ENCODE measurements at regions not wholly inside any gene's neighbourhood (a gene's known extent, or its start where the extent isn't known, plus 50 kb on each side); places are given as distances from the start of the nearest gene placed in this dataset.

GRCh38 chr14:83251402-83251801, 1717.7 kb upstream of the SEL1L start:
- Histone ChIP-seq H3K27ac (ENCODE audit: low read length) (no peak overlapping the region), H4K20me1 (ENCODE audit: insufficient read depth) (no peaks in the 10 kb centered on the region), H3K79me2 (replicated peaks; ENCODE audit: insufficient read depth, low read length) (no peaks in the 10 kb centered on the region), H3K9me2 (ENCODE audit: insufficient read depth, low read length) (no peaks in the 10 kb centered on the region), H3F3A (ENCODE audit: insufficient read depth, low read length, poor library complexity, severe bottlenecking) (no peaks in the 10 kb centered on the region), H3K27me3 (ENCODE audit: insufficient read depth, low read depth, low read length) (no peaks in the 10 kb centered on the region), H3K36me3 (ENCODE audit: insufficient read depth, low read length) (no peaks in the 10 kb centered on the region), H3K4me3 (ENCODE audit: low read length) (no peak overlapping the region), H2AFZ (ENCODE audit: low read depth, low read length) (no peak overlapping the region), H3K9ac (ENCODE audit: low read length) (no peak overlapping the region), H3K4me2 (ENCODE audit: low read length) (no peak overlapping the region), H3K9me3 (ENCODE audit: low read length) (no peaks in the 10 kb centered on the region)
- TF ChIP-seq SMC3 (conservative IDR thresholded peaks at IDR 0.05; ENCODE audit: poor library complexity) (no peak), POLR2AphosphoS5 (IDR thresholded peaks at IDR 0.05) (no peak), RAD21 (conservative IDR thresholded peaks at IDR 0.05) (no peak), EZH2 (IDR thresholded peaks at IDR 0.05; ENCODE audit: borderline replicate concordance, insufficient read depth, low read length, poor library complexity, severe bottlenecking) (no peak), TAF1 (IDR thresholded peaks at IDR 0.05; ENCODE audit: low read depth) (no peak), CTCF (IDR thresholded peaks at IDR 0.05; ENCODE audit: poor library complexity, severe bottlenecking) (no peak), MXI1 (conservative IDR thresholded peaks at IDR 0.05; ENCODE audit: poor library complexity, severe bottlenecking) (no peak)

DNA sequence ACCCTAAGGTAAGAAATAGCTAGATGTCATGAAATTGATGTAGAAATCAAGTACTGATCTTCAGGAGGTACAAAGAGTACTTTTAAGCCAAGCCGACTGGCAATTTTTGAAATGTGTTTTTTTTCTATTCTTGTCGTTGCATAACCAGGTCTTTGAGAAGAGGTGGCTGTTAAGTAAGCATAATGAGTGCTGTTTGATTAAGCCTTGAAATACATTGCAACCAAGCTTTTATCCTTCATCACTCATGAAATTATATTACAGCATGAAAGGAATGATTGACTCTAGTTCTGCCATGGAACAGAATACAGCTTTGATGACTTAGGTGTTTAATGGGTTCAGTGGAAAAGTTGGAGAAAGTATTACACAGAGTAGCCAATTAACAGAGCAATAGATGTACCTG, 1720.2 kb upstream of the SEL1L start:
- no peaks in the 10 kb centered on the region for H3K9me3 ChIP-seq (ENCODE audit: low read length)
- H3K4me2 ChIP-seq (ENCODE audit: low read length) = no peak overlapping the region
- H3K27me3 ChIP-seq (ENCODE audit: insufficient read depth, low read depth, low read length) = no peaks in the 10 kb centered on the region
- H3K9ac ChIP-seq (ENCODE audit: low read length) = no peak overlapping the region
- no peak overlapping the region for H3K4me3 ChIP-seq (ENCODE audit: low read length)
- no peak overlapping the region for H2AFZ ChIP-seq (ENCODE audit: low read depth, low read length)
- no peaks in the 10 kb centered on the region for H3K36me3 ChIP-seq (ENCODE audit: insufficient read depth, low read length)
- no peaks in the 10 kb centered on the region for H3K9me2 ChIP-seq (ENCODE audit: insufficient read depth, low read length)
- H3K27ac ChIP-seq (ENCODE audit: low read length) = no peak overlapping the region
- TF ChIP-seq EZH2 (IDR thresholded peaks at IDR 0.05; ENCODE audit: borderline replicate concordance, insufficient read depth, low read length, poor library complexity, severe bottlenecking) (no peak), SMC3 (conservative IDR thresholded peaks at IDR 0.05; ENCODE audit: poor library complexity) (no peak), TAF1 (IDR thresholded peaks at IDR 0.05; ENCODE audit: low read depth) (no peak), MXI1 (conservative IDR thresholded peaks at IDR 0.05; ENCODE audit: poor library complexity, severe bottlenecking) (no peak), RAD21 (conservative IDR thresholded peaks at IDR 0.05) (no peak), EP300 (conservative IDR thresholded peaks at IDR 0.05; ENCODE audit: poor library complexity, severe bottlenecking) (no peak), POLR2AphosphoS5 (IDR thresholded peaks at IDR 0.05) (no peak), CTCF (IDR thresholded peaks at IDR 0.05; ENCODE audit: poor library complexity, severe bottlenecking) (no peak)
- TF ChIP-seq, protein P1, sequence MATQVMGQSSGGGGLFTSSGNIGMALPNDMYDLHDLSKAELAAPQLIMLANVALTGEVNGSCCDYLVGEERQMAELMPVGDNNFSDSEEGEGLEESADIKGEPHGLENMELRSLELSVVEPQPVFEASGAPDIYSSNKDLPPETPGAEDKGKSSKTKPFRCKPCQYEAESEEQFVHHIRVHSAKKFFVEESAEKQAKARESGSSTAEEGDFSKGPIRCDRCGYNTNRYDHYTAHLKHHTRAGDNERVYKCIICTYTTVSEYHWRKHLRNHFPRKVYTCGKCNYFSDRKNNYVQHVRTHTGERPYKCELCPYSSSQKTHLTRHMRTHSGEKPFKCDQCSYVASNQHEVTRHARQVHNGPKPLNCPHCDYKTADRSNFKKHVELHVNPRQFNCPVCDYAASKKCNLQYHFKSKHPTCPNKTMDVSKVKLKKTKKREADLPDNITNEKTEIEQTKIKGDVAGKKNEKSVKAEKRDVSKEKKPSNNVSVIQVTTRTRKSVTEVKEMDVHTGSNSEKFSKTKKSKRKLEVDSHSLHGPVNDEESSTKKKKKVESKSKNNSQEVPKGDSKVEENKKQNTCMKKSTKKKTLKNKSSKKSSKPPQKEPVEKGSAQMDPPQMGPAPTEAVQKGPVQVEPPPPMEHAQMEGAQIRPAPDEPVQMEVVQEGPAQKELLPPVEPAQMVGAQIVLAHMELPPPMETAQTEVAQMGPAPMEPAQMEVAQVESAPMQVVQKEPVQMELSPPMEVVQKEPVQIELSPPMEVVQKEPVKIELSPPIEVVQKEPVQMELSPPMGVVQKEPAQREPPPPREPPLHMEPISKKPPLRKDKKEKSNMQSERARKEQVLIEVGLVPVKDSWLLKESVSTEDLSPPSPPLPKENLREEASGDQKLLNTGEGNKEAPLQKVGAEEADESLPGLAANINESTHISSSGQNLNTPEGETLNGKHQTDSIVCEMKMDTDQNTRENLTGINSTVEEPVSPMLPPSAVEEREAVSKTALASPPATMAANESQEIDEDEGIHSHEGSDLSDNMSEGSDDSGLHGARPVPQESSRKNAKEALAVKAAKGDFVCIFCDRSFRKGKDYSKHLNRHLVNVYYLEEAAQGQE (IDR thresholded peaks at IDR 0.05; ENCODE audit: borderline replicate concordance) = no peak
- H3K79me2 ChIP-seq (replicated peaks; ENCODE audit: insufficient read depth, low read length) = no peaks in the 10 kb centered on the region
- no peaks in the 10 kb centered on the region for H3F3A ChIP-seq (ENCODE audit: insufficient read depth, low read length, poor library complexity, severe bottlenecking)
- H4K20me1 ChIP-seq (ENCODE audit: insufficient read depth) = no peaks in the 10 kb centered on the region
